Loucy (cell line): ENCODE measurements at regions not wholly inside any gene's neighbourhood (a gene's known extent, or its start where the extent isn't known, plus 50 kb on each side); places are given as distances from the start of the nearest gene placed in this dataset.

Source experiments
- H2AFZ ChIP-seq: fragments of 200-600 bp; sonication (generic); 2 replicates; pipeline ENCODE4 v1.6.0; 2016; ENCODE audit warnings: antibody characterized with exemption, mild to moderate bottlenecking, low read length, moderate library complexity
- H3F3A ChIP-seq: fragments of 200-600 bp; 2 replicates; pipeline ENCODE4 v1.6.0; 2016; ENCODE audit warnings: antibody characterized with exemption, low read depth, mild to moderate bottlenecking
- H3K27me3 ChIP-seq: fragments of 200-600 bp; sonication (generic); 2 replicates; pipeline ENCODE4 v1.6.1; 2014; ENCODE audit warnings: low read length, mild to moderate bottlenecking; ENCODE audit not compliant: insufficient read depth, poor library complexity, severe bottlenecking
- H3K36me3 ChIP-seq: fragments of 200-600 bp; sonication (generic); 2 replicates; pipeline ENCODE4 v1.6.1; 2016; ENCODE audit warnings: low read length; ENCODE audit not compliant: insufficient read depth
- H3K4me1 ChIP-seq: fragments of 200-600 bp; sonication (generic); 2 replicates; pipeline ENCODE4 v1.5.1; 2014; ENCODE audit warnings: low read length, mild to moderate bottlenecking; ENCODE audit not compliant: insufficient read depth, poor library complexity, severe bottlenecking
- H3K4me2 ChIP-seq: fragments of 200-600 bp; sonication (generic); 2 replicates; pipeline ENCODE4 v1.6.0; 2014; ENCODE audit warnings: antibody characterized with exemption, low read length, low read depth, mild to moderate bottlenecking; ENCODE audit not compliant: poor library complexity, severe bottlenecking
- H3K4me3 ChIP-seq: fragments of 200-600 bp; sonication (generic); 2 replicates; pipeline ENCODE4 v1.5.1; 2014; ENCODE audit warnings: low read length, mild to moderate bottlenecking, mixed read lengths; ENCODE audit not compliant: poor library complexity, severe bottlenecking
- H3K79me2 ChIP-seq: fragments of 200-600 bp; sonication (generic); 2 replicates; pipeline ENCODE4 v1.6.1; 2014; ENCODE audit warnings: low read length; ENCODE audit not compliant: insufficient read depth
- H3K9ac ChIP-seq: fragments of 200-600 bp; sonication (generic); 2 replicates; pipeline ENCODE4 v1.6.0; 2014; ENCODE audit warnings: mild to moderate bottlenecking, low read depth, low read length, moderate library complexity; ENCODE audit not compliant: poor library complexity, severe bottlenecking
- H3K9me2 ChIP-seq: fragments of 200-600 bp; sonication (generic); replicated peaks from 2 replicates; pipeline ENCODE4 v1.6.1; 2016; ENCODE audit warnings: low read depth, low read length, mixed read lengths
- H3K9me3 ChIP-seq: fragments of 200-600 bp; sonication (generic); 2 replicates; pipeline ENCODE4 v1.6.1; 2014; ENCODE audit warnings: mild to moderate bottlenecking, antibody characterized with exemption, low read length, low read depth; ENCODE audit not compliant: insufficient read depth
- H4K20me1 ChIP-seq: fragments of 200-600 bp; sonication (generic); 2 replicates; pipeline ENCODE4 v1.6.0; 2014; ENCODE audit warnings: antibody characterized with exemption, low read length, mild to moderate bottlenecking; ENCODE audit not compliant: insufficient read depth, poor library complexity, severe bottlenecking
- EZH2phosphoT487 ChIP-seq: fragments of 200-600 bp; IDR thresholded peaks from 2 replicates; pipeline ENCODE4 v1.6.1; 2018; ENCODE audit warnings: antibody characterized with exemption, mild to moderate bottlenecking, moderate library complexity, borderline replicate concordance
- TF ChIP-seq, protein P1 (sequence below): fragments of 200-600 bp; sonication (generic); conservative IDR thresholded peaks from 2 replicates; pipeline ENCODE4 v1.5.1; 2014; ENCODE audit warnings: mild to moderate bottlenecking, antibody characterized with exemption, low read length

DNA sequence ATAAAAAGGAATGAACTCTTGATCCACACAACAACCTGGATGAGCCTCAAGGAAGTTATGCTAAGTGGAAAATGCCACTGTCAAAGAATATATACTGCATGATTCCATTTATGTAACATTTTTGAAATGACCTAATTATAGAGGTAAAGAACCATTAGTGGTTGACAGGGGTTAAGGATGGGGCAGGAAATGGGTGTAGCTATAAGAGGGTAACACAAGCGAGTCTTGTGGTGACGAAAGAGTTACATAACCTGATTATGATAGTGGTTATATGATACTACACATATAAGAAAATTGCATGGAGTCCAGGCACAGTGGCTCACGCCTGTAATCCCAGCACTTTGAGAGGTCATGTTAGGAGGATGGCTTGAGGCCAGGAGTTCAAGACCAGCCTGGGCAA lies 346.6 kb upstream of the PKDCC start:
- no peak for TF ChIP-seq EZH2phosphoT487
- TF ChIP-seq, protein P1, sequence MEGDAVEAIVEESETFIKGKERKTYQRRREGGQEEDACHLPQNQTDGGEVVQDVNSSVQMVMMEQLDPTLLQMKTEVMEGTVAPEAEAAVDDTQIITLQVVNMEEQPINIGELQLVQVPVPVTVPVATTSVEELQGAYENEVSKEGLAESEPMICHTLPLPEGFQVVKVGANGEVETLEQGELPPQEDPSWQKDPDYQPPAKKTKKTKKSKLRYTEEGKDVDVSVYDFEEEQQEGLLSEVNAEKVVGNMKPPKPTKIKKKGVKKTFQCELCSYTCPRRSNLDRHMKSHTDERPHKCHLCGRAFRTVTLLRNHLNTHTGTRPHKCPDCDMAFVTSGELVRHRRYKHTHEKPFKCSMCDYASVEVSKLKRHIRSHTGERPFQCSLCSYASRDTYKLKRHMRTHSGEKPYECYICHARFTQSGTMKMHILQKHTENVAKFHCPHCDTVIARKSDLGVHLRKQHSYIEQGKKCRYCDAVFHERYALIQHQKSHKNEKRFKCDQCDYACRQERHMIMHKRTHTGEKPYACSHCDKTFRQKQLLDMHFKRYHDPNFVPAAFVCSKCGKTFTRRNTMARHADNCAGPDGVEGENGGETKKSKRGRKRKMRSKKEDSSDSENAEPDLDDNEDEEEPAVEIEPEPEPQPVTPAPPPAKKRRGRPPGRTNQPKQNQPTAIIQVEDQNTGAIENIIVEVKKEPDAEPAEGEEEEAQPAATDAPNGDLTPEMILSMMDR, result no peak
- Histone ChIP-seq H4K20me1 (no peaks in the 10 kb centered on the region), H3K9me3 (no peaks in the 10 kb centered on the region), H3K4me3 (no peak overlapping the region), H3K9ac (no peak overlapping the region), H3F3A (no peaks in the 10 kb centered on the region), H2AFZ (no peak overlapping the region), H3K36me3 (no peaks in the 10 kb centered on the region), H3K27me3 (no peaks in the 10 kb centered on the region), H3K9me2 (no peaks in the 10 kb centered on the region), H3K4me1 (no peaks in the 10 kb centered on the region), H3K79me2 (no peaks in the 10 kb centered on the region), H3K4me2 (no peak overlapping the region)

- H3F3A ChIP-seq, result no peaks in the 10 kb centered on the region
- no peak overlapping the region for H3K4me2 ChIP-seq
- no peak overlapping the region for H3K9ac ChIP-seq
- TF ChIP-seq, protein P1, result no peak
- TF ChIP-seq EZH2phosphoT487, result no peak
- no peak overlapping the region for H2AFZ ChIP-seq
- H3K9me2 ChIP-seq, result no peaks in the 10 kb centered on the region
- no peaks in the 10 kb centered on the region for H3K4me1 ChIP-seq
- H3K4me3 ChIP-seq, result no peak overlapping the region
- H3K27me3 ChIP-seq, result no peaks in the 10 kb centered on the region
- H3K36me3 ChIP-seq, result no peaks in the 10 kb centered on the region
- H3K79me2 ChIP-seq, result no peaks in the 10 kb centered on the region
- H3K9me3 ChIP-seq, result no peaks in the 10 kb centered on the region
- H4K20me1 ChIP-seq, result no peaks in the 10 kb centered on the region
Observed at GRCh38 chr2:41703123-41703522, 344.7 kb upstream of the PKDCC start.

DNA sequence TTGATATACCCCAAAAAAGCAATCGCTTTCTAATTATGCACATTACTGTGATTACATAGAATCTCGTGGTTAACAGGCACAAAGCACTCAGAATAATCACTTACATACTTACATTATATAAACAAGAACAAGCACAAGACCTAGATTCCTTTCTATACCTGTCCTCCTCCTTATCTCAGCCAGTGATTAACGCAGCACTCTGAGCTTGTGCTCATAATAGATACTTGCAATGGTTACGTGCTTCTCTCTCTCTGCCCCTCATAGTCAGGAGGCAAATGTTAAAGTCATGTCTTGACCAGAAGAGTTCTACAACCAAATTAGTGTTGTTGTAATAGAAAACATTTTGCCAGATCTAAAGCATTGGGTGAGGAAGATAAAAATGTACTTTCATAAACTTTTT lies 342.2 kb upstream of the PKDCC start:
- H3K9ac ChIP-seq, result no peak overlapping the region
- no peaks in the 10 kb centered on the region for H3K9me2 ChIP-seq
- H3K9me3 ChIP-seq, result no peaks in the 10 kb centered on the region
- H3K4me1 ChIP-seq, result no peaks in the 10 kb centered on the region
- H3K36me3 ChIP-seq, result no peaks in the 10 kb centered on the region
- H3K4me2 ChIP-seq, result no peak overlapping the region
- no peak for TF ChIP-seq EZH2phosphoT487
- TF ChIP-seq, protein P1, result no peak
- H3K4me3 ChIP-seq, result no peak overlapping the region
- H3K27me3 ChIP-seq, result no peaks in the 10 kb centered on the region
- no peaks in the 10 kb centered on the region for H3F3A ChIP-seq
- H2AFZ ChIP-seq, result no peak overlapping the region
- no peaks in the 10 kb centered on the region for H4K20me1 ChIP-seq
- H3K79me2 ChIP-seq, result no peaks in the 10 kb centered on the region
